ENCODE measurements at regions not wholly inside any gene's neighbourhood (a gene's known extent, or its start where the extent isn't known, plus 50 kb on each side); places are given as distances from the start of the nearest gene placed in this dataset.

- TF ChIP-seq CTCF (conservative IDR thresholded peaks at IDR 0.05), result no peak
- Histone ChIP-seq H3K27ac (ENCODE audit: insufficient read length, low read depth, low read length) (no peak overlapping the region), H3K27me3 (ENCODE audit: insufficient read depth, low read length) (no peaks in the 10 kb centered on the region), H2BK5ac (ENCODE audit: insufficient read length, low read length) (no peak overlapping the region), H3K4me1 (ENCODE audit: insufficient read depth, low read length) (no peaks in the 10 kb centered on the region; the same call in 1 of the 2 replicates), H3K23me2 (ENCODE audit: insufficient read length, low read depth, low read length, poor library complexity, severe bottlenecking) (no peaks in the 10 kb centered on the region), H2BK15ac (ENCODE audit: low read depth, low read length) (no peak overlapping the region), H3K23ac (ENCODE audit: insufficient read length, low read depth, low read length) (no peak overlapping the region), H3K56ac (ENCODE audit: insufficient read length, low read depth, low read length) (no peak overlapping the region), H4K20me1 (ENCODE audit: control insufficient read depth, insufficient read depth, insufficient read length) (no peaks in the 10 kb centered on the region), H4K91ac (ENCODE audit: insufficient read length, low read depth, low read length) (no peak overlapping the region), H2AFZ (ENCODE audit: low read length) (no peak overlapping the region), H3K4ac (ENCODE audit: low read depth, low read length) (no peak overlapping the region), H2BK20ac (ENCODE audit: low read depth, low read length, poor library complexity, severe bottlenecking) (no peak overlapping the region), H3T11ph (ENCODE audit: low read length) (no peak overlapping the region), H3K79me2 (ENCODE audit: insufficient read depth, low read length) (no peaks in the 10 kb centered on the region), H3K18ac (ENCODE audit: insufficient read length, low read depth, low read length) (no peak overlapping the region), H3K14ac (ENCODE audit: insufficient read depth, low read length) (no peak overlapping the region), H2BK12ac (ENCODE audit: insufficient read length, low read depth, low read length) (no peak overlapping the region), H3K79me1 (ENCODE audit: insufficient read depth, low read depth, low read length, poor library complexity, severe bottlenecking) (no peaks in the 10 kb centered on the region), H4K5ac (ENCODE audit: insufficient read length, low read depth, low read length) (no peak overlapping the region), H4K8ac (replicated peaks; ENCODE audit: insufficient read length, low read depth, low read length) (no peak overlapping the region), H3K4me2 (ENCODE audit: insufficient read depth, insufficient read length, low read length) (no peak overlapping the region), H3K9me3 (ENCODE audit: control insufficient read depth, low read depth, low read length) (no peaks in the 10 kb centered on the region), H2AK5ac (ENCODE audit: insufficient read length, low read length) (no peak overlapping the region), H3K9ac (ENCODE audit: extremely low read depth, insufficient read length, low read length) (no peak overlapping the region), H2BK120ac (ENCODE audit: low read depth, low read length, poor library complexity, severe bottlenecking) (no peak overlapping the region)
- no peaks in the 10 kb centered on the region; the same call in 1 of the 2 replicates for H3K27me3 Mint-ChIP-seq (ENCODE audit: low read depth)
- peaks cover 41 to 48% of the 10 kb centered on the region in 2 experiments for H3K4me1 Mint-ChIP-seq
- no peak overlapping the region for H3K4me3 Mint-ChIP-seq
- H3K27ac Mint-ChIP-seq, result no peak overlapping the region
- DNase-seq, result no peak
- no CpG with 5 or more reads among the region's 6 CpGs for WGBS (ENCODE audit: extremely low coverage, insufficient read length, low lambda C conversion rate)
- H3K36me3 Mint-ChIP-seq (ENCODE audit: insufficient read depth in 1 of 3, low read depth in 3 of 3), result peaks cover 0 to 4% (median 2%) of the 10 kb centered on the region in 3 experiments; a peak in 2 of 7 replicates
- H3K9me3 Mint-ChIP-seq, result peaks cover 0 to 1% of the 10 kb centered on the region in 2 experiments; a peak in 2 of 5 replicates
Observed at GRCh38 chr5:116779846-116780245, 205.2 kb upstream of the SEMA6A start.
